RWPE1 (cell line): ENCODE measurements at regions not wholly inside any gene's neighbourhood (a gene's known extent, or its start where the extent isn't known, plus 50 kb on each side); places are given as distances from the start of the nearest gene placed in this dataset.

Experiments used
- CTCF ChIA-PET: fragments of 350-600 bp; sonication (Branson Sonifier 250); formaldehyde crosslinking; extraction: SDS; loops from one replicate; lab custom pipeline; 2021; lab: Yijun Ruan, JAX
- POLR2A ChIA-PET: fragments of 400-600 bp; formaldehyde crosslinking; extraction: SDS; loops from one replicate; lab custom pipeline; 2020; ENCODE audit warnings: antibody characterized with exemption; ENCODE audit not compliant: low non-redundant PET; lab: Yijun Ruan, JAX
- DNase-seq: peaks from one replicate; pipeline ENCODE4 v3.0.0; 2012; ENCODE audit warnings: low spot score
- H3K27ac ChIP-seq: fragments of 450-650 bp; 2 replicates; pipeline ENCODE4 v1.5.1; 2017
- TF ChIP-seq, protein P1 (sequence below): fragments of 450-650 bp; conservative IDR thresholded peaks from 2 replicates; pipeline ENCODE4 v1.5.1; 2017; ENCODE audit warnings: low read depth, mild to moderate bottlenecking

- ChIA-PET CTCF (no interaction called here), POLR2A (no interaction called here)
- no peak for DNase-seq
- H3K27ac ChIP-seq, result no peak overlapping the region
- TF ChIP-seq, protein P1, sequence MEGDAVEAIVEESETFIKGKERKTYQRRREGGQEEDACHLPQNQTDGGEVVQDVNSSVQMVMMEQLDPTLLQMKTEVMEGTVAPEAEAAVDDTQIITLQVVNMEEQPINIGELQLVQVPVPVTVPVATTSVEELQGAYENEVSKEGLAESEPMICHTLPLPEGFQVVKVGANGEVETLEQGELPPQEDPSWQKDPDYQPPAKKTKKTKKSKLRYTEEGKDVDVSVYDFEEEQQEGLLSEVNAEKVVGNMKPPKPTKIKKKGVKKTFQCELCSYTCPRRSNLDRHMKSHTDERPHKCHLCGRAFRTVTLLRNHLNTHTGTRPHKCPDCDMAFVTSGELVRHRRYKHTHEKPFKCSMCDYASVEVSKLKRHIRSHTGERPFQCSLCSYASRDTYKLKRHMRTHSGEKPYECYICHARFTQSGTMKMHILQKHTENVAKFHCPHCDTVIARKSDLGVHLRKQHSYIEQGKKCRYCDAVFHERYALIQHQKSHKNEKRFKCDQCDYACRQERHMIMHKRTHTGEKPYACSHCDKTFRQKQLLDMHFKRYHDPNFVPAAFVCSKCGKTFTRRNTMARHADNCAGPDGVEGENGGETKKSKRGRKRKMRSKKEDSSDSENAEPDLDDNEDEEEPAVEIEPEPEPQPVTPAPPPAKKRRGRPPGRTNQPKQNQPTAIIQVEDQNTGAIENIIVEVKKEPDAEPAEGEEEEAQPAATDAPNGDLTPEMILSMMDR, result no peak
Measured at GRCh38 chr5:166532456-166533220, 1758.8 kb upstream of the WWC1 start.

DNA sequence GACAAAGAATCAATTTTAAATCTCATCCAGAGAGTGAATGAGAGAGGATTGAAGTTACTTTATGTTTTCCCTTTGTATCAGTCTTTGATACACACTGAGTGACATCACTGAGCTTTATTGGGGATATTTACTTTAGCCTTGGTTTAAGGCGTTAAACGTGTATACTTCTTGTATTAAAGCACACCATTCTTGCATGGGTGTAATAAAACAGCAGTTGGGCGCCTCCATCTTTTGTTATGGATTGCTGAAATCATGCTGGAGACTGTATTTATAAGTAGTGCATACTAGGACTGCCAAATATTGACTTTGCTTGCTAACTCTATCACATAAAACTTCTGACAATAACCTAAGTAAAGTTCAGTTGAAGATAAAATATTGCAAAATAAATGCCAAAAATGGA lies 1755.8 kb upstream of the WWC1 start:
- H3K27ac ChIP-seq, result no peak overlapping the region
- CTCF ChIA-PET, result interaction anchor here (0.6 kb wide), 1 partner anchor 804 kb away, joined by 3 read pairs; no protein-coding TSS in a partner anchor
- no peak for DNase-seq
- TF ChIP-seq, protein P1, result no peak
- POLR2A ChIA-PET, result no interaction called here

GRCh38 chr5:166540156-166540555 lies 1751.3 kb upstream of the WWC1 start:
- no peak overlapping the region for H3K27ac ChIP-seq
- no peak for DNase-seq
- CTCF ChIA-PET, result no interaction called here
- POLR2A ChIA-PET, result no interaction called here
- TF ChIP-seq, protein P1, result no peak

DNA sequence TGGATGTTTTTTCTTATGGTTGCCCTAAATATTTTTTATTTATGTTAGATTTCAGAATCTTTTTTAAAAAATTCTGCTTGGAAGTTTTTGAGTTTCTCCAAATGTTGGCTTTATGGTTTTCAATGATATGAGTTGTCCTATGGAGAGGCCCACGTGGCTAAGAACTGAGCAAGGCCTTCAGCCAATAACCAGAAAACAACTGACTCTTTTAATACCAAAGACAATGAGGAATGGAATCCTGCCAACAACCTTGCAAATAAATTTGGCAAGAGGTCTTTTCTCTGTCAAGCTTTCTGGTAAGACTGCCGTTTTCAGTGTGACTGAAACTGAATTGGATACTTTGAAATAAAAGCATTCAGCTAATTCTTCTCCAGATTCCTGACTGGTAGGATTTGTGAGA lies 1740.1 kb upstream of the WWC1 start:
- DNase-seq, result no peak
- POLR2A ChIA-PET, result no interaction called here

DNA sequence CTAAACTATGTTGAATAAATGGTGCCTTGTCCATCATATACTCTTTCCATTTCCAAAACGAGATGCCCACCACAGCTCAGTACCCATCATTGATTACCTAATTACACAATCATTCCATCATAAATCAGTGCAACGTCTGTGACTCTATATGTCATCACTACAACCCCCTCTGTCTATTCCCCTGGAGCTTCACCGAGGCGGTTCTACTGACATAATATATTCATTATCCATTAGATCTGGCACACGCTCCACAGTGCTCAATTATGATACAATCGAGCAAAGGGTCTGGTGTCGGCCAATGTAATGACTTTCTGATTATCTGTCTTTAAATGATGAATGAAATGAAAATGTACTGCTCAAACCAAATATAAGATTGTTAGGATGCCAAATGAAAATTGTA lies 1737.7 kb upstream of the WWC1 start:
- no peak overlapping the region for H3K27ac ChIP-seq
- TF ChIP-seq, protein P1, result no peak
- no peak for DNase-seq
- POLR2A ChIA-PET, result no interaction called here
- CTCF ChIA-PET, result interaction anchor here (0.6 kb wide), 1 partner anchor 9 kb away, joined by 3 read pairs; no protein-coding TSS in a partner anchor

More for the DNA sequence above, 1740.1 kb upstream of the WWC1 start:
- TF ChIP-seq, protein P1, result no peak
- CTCF ChIA-PET, result no interaction called here
- H3K27ac ChIP-seq, result no peak overlapping the region

GRCh38 chr5:166561759-166562158 lies 1729.7 kb upstream of the WWC1 start:
- DNase-seq, result no peak
- CTCF ChIA-PET, result interaction anchor here (0.5 kb wide), 1 partner anchor 894 kb away, joined by 5 read pairs; no protein-coding TSS in a partner anchor

More at GRCh38 chr5:166561759-166562158, 1729.7 kb upstream of the WWC1 start:
- POLR2A ChIA-PET, result no interaction called here
- TF ChIP-seq, protein P1, result no peak
- no peak overlapping the region for H3K27ac ChIP-seq
